A673 (cell line): ENCODE measurements at regions not wholly inside any gene's neighbourhood (a gene's known extent, or its start where the extent isn't known, plus 50 kb on each side); places are given as distances from the start of the nearest gene placed in this dataset.

ENCODE experiments used
- BruUV-seq: library from RNA; stranded (reverse); fragments of 400-500 nt; replicated peaks from 2 replicates; lab custom pipeline; 2021; lab: Mats Ljungman, UMichigan
- CTCF ChIA-PET: fragments of 300-600 bp; sonication (Branson Sonifier 250); formaldehyde crosslinking; loops from one replicate; lab custom pipeline; 2022; ENCODE audit warnings: antibody characterized with exemption; lab: Charles Lee
- POLR2A ChIA-PET: fragments of 300-600 bp; sonication (Branson Sonifier 250); formaldehyde crosslinking; loops from one replicate; lab custom pipeline; 2022; ENCODE audit warnings: antibody characterized with exemption; ENCODE audit not compliant: low non-redundant PET; lab: Charles Lee
- DNase-seq: peaks from one replicate; pipeline ENCODE4 v3.0.0-alpha.2; 2015; ENCODE audit warnings: low spot score
- H3K27ac ChIP-seq: fragments of 200-600 bp; sonication (generic); 2 replicates; pipeline ENCODE4 v1.5.1; 2016; ENCODE audit warnings: mixed run types, low read depth, mild to moderate bottlenecking, mixed read lengths, antibody characterized with exemption, low read length; ENCODE audit not compliant: poor library complexity, severe bottlenecking
- H3K27me3 ChIP-seq: fragments of 200-600 bp; sonication (generic); replicated peaks from 2 replicates; pipeline ENCODE4 v1.6.1; 2017; ENCODE audit warnings: mixed run types, low read depth, mild to moderate bottlenecking, mixed read lengths, antibody characterized with exemption, low read length; ENCODE audit not compliant: insufficient read depth, poor library complexity
- H3K36me3 ChIP-seq: fragments of 200-600 bp; sonication (generic); 2 replicates; pipeline ENCODE4 v1.6.1; 2016; ENCODE audit warnings: mixed run types, mild to moderate bottlenecking, mixed read lengths, antibody characterized with exemption, low read length; ENCODE audit not compliant: insufficient read depth, poor library complexity, severe bottlenecking
- H3K4me1 ChIP-seq: fragments of 200-600 bp; sonication (generic); 2 replicates; pipeline ENCODE4 v1.6.1; 2017; ENCODE audit warnings: mixed run types, mild to moderate bottlenecking, mixed read lengths, antibody characterized with exemption, low read length; ENCODE audit not compliant: insufficient read depth, poor library complexity, severe bottlenecking
- H3K4me3 ChIP-seq: fragments of 200-600 bp; sonication (generic); 2 replicates; pipeline ENCODE4 v1.5.1; 2016; ENCODE audit warnings: low read depth, mixed run types, mild to moderate bottlenecking, mixed read lengths, low read length; ENCODE audit not compliant: poor library complexity, severe bottlenecking
- H3K9me3 ChIP-seq: fragments of 200-600 bp; sonication (generic); 2 replicates; pipeline ENCODE4 v1.6.1; 2016; ENCODE audit warnings: mixed run types, low read depth, mild to moderate bottlenecking, mixed read lengths, antibody characterized with exemption, low read length; ENCODE audit not compliant: poor library complexity, severe bottlenecking
- EZH2 ChIP-seq: fragments of 200-600 bp; sonication (generic); IDR thresholded peaks from 2 replicates; pipeline ENCODE4 v1.6.1; 2017; ENCODE audit warnings: borderline replicate concordance, low read depth, mild to moderate bottlenecking, mixed read lengths, antibody characterized with exemption, low read length; ENCODE audit not compliant: poor library complexity, severe bottlenecking
- intact Hi-C: fragments of 100-400 bp; cut with micrococcal nuclease; formaldehyde crosslinking; loops from one replicate; pipeline ENCODE4 v1.10.0; 2022; ENCODE audit not compliant: unreplicated experiment
- TF ChIP-seq, protein P1 (sequence below): fragments of 300-800, 200-600 bp; sonication (generic); conservative IDR thresholded peaks from 2 replicates; pipeline ENCODE4 v1.5.1; 2017; ENCODE audit warnings: low read depth, mild to moderate bottlenecking, antibody characterized with exemption, low read length, moderate library complexity, mixed read lengths

DNA sequence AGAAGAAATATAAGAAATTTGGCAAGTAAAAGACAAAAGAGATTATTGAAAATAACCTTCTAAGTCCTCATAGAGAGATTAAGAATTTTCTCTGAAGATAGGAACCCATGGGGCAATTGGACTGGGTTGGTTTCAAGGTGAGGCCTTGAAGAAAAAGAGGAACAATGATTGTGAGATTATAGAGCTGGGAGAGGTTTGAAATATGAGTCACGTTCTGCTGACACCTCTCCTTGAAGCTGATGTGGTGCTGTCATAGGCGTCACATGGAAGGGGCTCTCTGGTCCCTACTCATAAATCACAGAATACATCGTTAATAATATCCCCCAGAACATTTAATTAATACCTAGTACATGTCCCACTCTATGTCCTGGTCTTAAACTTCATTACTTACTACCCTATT lies 227.6 kb upstream of the PDE3A start:
- H3K36me3 ChIP-seq: no peaks in the 10 kb centered on the region

DNA sequence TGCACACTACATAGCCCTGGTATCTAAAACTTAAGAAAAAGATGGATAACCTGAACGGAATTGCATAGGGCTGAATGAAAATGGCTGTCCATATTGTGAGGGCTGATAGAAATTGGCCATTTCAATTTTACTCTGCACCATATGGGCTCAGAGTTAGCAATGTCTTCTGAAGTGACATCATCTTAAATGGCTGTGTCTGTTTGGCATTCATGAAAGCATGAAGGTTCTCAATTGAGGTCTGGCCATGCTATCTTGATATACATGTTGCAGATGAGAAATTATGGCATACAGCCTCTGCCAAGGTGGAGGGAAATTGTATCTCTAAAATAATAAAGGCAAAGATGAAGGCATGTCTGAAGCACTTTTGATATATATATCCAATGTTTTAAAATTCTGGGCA lies 226.0 kb upstream of the PDE3A start:
- no peak for DNase-seq
- Histone ChIP-seq H3K9me3 (no peaks in the 10 kb centered on the region), H3K27ac (no peak overlapping the region), H3K36me3 (no peaks in the 10 kb centered on the region), H3K27me3 (no peaks in the 10 kb centered on the region), H3K4me1 (no peaks in the 10 kb centered on the region), H3K4me3 (no peak overlapping the region)
- ChIA-PET POLR2A (no interaction called here), CTCF (no interaction called here)
- TF ChIP-seq EZH2: no peak
- TF ChIP-seq, protein P1, sequence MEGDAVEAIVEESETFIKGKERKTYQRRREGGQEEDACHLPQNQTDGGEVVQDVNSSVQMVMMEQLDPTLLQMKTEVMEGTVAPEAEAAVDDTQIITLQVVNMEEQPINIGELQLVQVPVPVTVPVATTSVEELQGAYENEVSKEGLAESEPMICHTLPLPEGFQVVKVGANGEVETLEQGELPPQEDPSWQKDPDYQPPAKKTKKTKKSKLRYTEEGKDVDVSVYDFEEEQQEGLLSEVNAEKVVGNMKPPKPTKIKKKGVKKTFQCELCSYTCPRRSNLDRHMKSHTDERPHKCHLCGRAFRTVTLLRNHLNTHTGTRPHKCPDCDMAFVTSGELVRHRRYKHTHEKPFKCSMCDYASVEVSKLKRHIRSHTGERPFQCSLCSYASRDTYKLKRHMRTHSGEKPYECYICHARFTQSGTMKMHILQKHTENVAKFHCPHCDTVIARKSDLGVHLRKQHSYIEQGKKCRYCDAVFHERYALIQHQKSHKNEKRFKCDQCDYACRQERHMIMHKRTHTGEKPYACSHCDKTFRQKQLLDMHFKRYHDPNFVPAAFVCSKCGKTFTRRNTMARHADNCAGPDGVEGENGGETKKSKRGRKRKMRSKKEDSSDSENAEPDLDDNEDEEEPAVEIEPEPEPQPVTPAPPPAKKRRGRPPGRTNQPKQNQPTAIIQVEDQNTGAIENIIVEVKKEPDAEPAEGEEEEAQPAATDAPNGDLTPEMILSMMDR: no peak
- BruUV-seq: no TSS peak
- intact Hi-C loops: no loop called here

More for the DNA sequence above, 227.6 kb upstream of the PDE3A start:
- intact Hi-C loops: no loop called here
- no TSS peak for BruUV-seq
- CTCF ChIA-PET: no interaction called here
- Histone ChIP-seq H3K9me3 (no peaks in the 10 kb centered on the region), H3K4me1 (no peaks in the 10 kb centered on the region), H3K4me3 (no peak overlapping the region), H3K27ac (no peak overlapping the region), H3K27me3 (no peaks in the 10 kb centered on the region)
- TF ChIP-seq, protein P1: no peak
- no peak for TF ChIP-seq EZH2
- DNase-seq: no peak
- POLR2A ChIA-PET: no interaction called here

DNA sequence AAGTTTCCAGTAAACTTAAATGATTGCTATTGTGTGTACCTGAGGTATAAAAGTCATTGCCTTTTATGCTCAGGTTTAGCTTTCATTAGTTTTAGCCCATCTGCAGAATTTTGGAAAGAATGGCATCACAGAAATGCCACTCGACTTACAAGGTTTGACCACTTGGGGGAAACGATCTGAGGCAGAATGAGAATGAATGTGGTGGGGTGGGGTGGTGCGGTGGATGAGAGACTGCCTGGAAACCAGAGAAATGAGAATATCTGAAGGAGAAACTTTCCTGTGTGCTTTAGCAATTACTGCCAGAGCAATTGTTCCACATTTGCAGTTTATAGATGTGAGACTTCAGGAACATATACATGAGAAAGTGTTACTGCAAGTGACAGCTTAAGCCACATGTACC lies 225.4 kb upstream of the PDE3A start:
- DNase-seq: peak; percentile 26
- no TSS peak for BruUV-seq
- no peak for TF ChIP-seq EZH2
- TF ChIP-seq, protein P1: no peak

More for the DNA sequence above, 225.4 kb upstream of the PDE3A start:
- intact Hi-C loops: no loop called here
- H3K9me3 ChIP-seq: no peaks in the 10 kb centered on the region
- H3K27ac ChIP-seq: no peak overlapping the region
- no peaks in the 10 kb centered on the region for H3K4me1 ChIP-seq
- H3K36me3 ChIP-seq: no peaks in the 10 kb centered on the region
- POLR2A ChIA-PET: no interaction called here
- no peaks in the 10 kb centered on the region for H3K27me3 ChIP-seq
- CTCF ChIA-PET: no interaction called here
- no peak overlapping the region for H3K4me3 ChIP-seq
